Tibial nerve (tissue), 4 donors: ENCODE measurements at regions not wholly inside any gene's neighbourhood (a gene's known extent, or its start where the extent isn't known, plus 50 kb on each side); places are given as distances from the start of the nearest gene placed in this dataset.

Experiments
- DNase-seq, 2 donors: peaks; one replicate each; pipeline ENCODE4 v3.0.0-alpha.2; 2019; ENCODE audit warnings: low spot score in 2 of 2
- H3K27ac ChIP-seq, 4 donors: fragments of 200-600 bp; sonication (generic) in 3 of 4; one replicate each; pipeline ENCODE4 v1.5.1; 2017 to 2019; ENCODE audit warnings: mild to moderate bottlenecking in 1 of 4
- H3K27me3 ChIP-seq, 2 donors: fragments of 200-600 bp; sonication (generic) in 1 of 2; one replicate each; pipeline versions ENCODE4 v1.5.1 to v1.6.0; 2017 to 2019
- H3K36me3 ChIP-seq, 3 donors: fragments of 200-600 bp; sonication (generic); one replicate each; pipeline ENCODE4 v1.5.1; 2018 to 2019
- H3K4me1 ChIP-seq, 4 donors: fragments of 200-600 bp; sonication (generic) in 3 of 4; one replicate each; pipeline ENCODE4 v1.5.1; 2017 to 2019
- H3K4me3 ChIP-seq, 4 donors: fragments of 200-600 bp; sonication (generic) in 3 of 4; one replicate each; pipeline ENCODE4 v1.5.1; 2017 to 2019; ENCODE audit warnings: mild to moderate bottlenecking in 1 of 4, moderate library complexity in 1 of 4
- H3K9me3 ChIP-seq, 4 donors: fragments of 200-600 bp; sonication (generic) in 3 of 4; one replicate each; pipeline ENCODE4 v1.5.1; 2017 to 2019
- EP300 ChIP-seq, 2 donors: sonication (generic); formaldehyde crosslinking; IDR thresholded peaks; one replicate each; pipeline ENCODE4 v1.6.1; 2017; ENCODE audit warnings: antibody characterized with exemption in 2 of 2, mild to moderate bottlenecking in 1 of 2
- POLR2A ChIP-seq, 2 donors: fragments of 450-650 bp; IDR thresholded peaks; one replicate each; pipeline ENCODE4 v1.6.1; 2017; ENCODE audit warnings: antibody characterized with exemption in 2 of 2, mild to moderate bottlenecking in 2 of 2, moderate library complexity in 2 of 2
- WGBS, 2 donors: methylation state at CpG; one replicate each; pipeline ENCODE4 v1.1.5; 2018; 5-methylcytosine and 5-hydroxymethylcytosine counted together
- TF ChIP-seq, protein P1 (sequence below), 5 experiments: fragments of 200-600 bp in 3 of 5; fragments of 450-650 bp in 2 of 5; sonication (generic) in 3 of 5; IDR thresholded peaks; one replicate each; pipeline ENCODE4 v1.5.1; 2016 to 2019; ENCODE audit warnings: antibody characterized with exemption in 5 of 5, mild to moderate bottlenecking in 3 of 5, moderate library complexity in 2 of 5

DNA sequence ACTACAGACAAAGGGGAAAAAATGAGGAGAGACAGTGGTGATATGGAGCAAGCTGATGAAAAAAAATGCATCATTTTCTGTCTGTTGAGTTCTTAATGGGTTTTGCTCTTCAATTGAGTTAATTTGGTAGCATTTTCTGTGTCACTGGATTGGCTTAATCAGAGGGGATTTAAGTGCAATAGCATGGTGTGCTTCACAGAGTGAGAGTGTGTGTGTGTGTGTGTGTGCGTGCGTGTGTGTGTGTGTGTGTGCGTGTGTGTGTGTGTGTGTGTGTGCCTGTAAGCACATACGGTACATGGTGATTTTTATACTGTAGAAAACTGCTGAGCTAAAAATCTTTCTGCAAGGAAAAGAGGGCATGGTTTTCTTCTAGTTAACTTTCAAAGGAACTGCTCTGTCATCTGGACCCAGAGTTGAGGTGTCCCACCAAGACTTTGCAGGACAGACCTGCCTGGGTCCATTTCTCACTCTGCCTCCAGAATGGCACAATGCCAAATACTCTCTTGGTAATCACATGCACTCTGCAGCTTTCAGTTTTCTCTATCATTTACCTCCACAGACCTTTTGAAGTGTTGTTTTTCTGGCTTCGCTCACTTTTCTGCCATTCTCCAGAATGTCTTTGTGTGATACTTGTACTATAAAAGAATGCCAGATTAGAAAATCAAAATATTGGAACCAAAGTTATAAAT, 952.6 kb upstream of the SOX9 start:
- TF ChIP-seq, protein P1, sequence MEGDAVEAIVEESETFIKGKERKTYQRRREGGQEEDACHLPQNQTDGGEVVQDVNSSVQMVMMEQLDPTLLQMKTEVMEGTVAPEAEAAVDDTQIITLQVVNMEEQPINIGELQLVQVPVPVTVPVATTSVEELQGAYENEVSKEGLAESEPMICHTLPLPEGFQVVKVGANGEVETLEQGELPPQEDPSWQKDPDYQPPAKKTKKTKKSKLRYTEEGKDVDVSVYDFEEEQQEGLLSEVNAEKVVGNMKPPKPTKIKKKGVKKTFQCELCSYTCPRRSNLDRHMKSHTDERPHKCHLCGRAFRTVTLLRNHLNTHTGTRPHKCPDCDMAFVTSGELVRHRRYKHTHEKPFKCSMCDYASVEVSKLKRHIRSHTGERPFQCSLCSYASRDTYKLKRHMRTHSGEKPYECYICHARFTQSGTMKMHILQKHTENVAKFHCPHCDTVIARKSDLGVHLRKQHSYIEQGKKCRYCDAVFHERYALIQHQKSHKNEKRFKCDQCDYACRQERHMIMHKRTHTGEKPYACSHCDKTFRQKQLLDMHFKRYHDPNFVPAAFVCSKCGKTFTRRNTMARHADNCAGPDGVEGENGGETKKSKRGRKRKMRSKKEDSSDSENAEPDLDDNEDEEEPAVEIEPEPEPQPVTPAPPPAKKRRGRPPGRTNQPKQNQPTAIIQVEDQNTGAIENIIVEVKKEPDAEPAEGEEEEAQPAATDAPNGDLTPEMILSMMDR (IDR thresholded peaks at IDR 0.05), result no peak
- TF ChIP-seq POLR2A (IDR thresholded peaks at IDR 0.05), result no peak
- no peak for TF ChIP-seq EP300 (IDR thresholded peaks at IDR 0.05)
- DNase-seq, result no peak
- Histone ChIP-seq H3K9me3 (no peaks in the 10 kb centered on the region), H3K27ac (no peak overlapping the region), H3K4me3 (no peak overlapping the region), H3K27me3 (no peaks in the 10 kb centered on the region), H3K36me3 (no peaks in the 10 kb centered on the region), H3K4me1 (no peaks in the 10 kb centered on the region)
- WGBS, 2 donors, result 43 to 79% methylated on average over 5 of the region's 5 CpGs

DNA sequence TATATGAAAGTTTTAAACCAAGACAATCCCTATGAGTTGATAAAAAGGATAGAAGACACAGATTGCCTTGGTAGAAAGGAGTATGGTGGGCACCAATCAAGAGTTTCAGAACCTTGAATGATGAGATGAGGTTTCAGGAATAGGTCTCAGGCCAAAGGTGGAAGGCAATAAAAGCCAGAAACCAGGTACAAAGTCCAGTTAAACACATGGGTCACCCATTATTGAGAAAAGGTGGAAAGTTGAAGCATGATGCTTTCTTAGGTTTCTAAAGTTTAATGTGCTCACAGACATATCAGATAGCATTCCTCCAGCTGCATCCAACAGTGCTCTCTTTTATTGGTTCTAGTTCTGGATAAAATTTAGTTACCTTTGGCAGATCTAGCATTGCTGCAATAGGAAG, 950.8 kb upstream of the SOX9 start:
- no peak overlapping the region for H3K4me3 ChIP-seq

DNA sequence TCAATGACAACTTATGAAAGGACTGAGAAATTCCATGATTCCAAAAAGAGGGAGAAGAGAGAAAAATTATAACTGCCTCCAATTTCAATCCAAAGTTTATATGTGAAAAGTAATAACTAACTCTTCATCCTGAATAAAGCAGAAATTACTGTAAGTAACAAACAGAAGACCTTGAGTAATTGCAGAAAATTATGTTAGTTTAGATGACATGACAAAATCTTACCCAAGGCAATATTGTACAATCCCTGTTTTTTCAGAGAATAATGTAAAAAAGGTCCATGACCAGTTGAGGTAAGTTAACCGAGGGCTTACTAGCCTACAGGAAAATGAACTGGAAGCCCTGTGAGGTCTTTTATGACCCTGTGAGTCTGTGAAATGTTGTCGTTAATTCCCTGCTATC, 949.5 kb upstream of the SOX9 start:
- Histone ChIP-seq H3K27ac (no peak overlapping the region), H3K36me3 (no peaks in the 10 kb centered on the region), H3K9me3 (no peaks in the 10 kb centered on the region), H3K4me3 (no peak overlapping the region), H3K27me3 (no peaks in the 10 kb centered on the region), H3K4me1 (no peaks in the 10 kb centered on the region)
- WGBS, 2 donors, result 69 to 72% methylated on average over 2 of the region's 2 CpGs
- TF ChIP-seq, protein P1 (IDR thresholded peaks at IDR 0.05), result no peak
- TF ChIP-seq EP300 (IDR thresholded peaks at IDR 0.05) (no peak), POLR2A (IDR thresholded peaks at IDR 0.05) (no peak)
- DNase-seq, result no peak

More for the DNA sequence above, 950.8 kb upstream of the SOX9 start:
- no peak for DNase-seq
- TF ChIP-seq, protein P1 (IDR thresholded peaks at IDR 0.05), result no peak
- TF ChIP-seq POLR2A (IDR thresholded peaks at IDR 0.05) (no peak), EP300 (IDR thresholded peaks at IDR 0.05) (no peak)
- Histone ChIP-seq H3K4me1 (no peaks in the 10 kb centered on the region), H3K27ac (no peak overlapping the region), H3K36me3 (no peaks in the 10 kb centered on the region), H3K9me3 (no peaks in the 10 kb centered on the region), H3K27me3 (no peaks in the 10 kb centered on the region)

DNA sequence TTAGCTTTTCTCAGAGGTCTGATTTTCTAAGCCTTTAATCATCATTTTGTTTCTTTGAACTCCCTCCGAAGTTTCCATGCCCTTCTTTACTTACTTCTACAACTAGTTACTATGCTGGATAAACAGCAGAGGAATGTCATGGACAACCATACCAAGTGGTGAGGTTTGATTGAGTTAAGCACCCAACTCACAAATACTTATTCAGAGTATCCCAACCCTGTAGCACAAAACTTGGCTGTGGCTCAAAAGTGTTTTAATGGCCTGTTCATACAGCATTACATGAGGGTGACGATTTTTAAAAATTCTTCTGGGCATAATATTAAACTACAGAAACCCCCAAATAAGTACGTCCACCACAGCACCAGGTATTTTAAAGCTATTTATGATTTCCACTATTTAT, 946.8 kb upstream of the SOX9 start:
- no peak for DNase-seq
- no peaks in the 10 kb centered on the region for H3K9me3 ChIP-seq
- TF ChIP-seq EP300 (IDR thresholded peaks at IDR 0.05), result no peak
- TF ChIP-seq POLR2A (IDR thresholded peaks at IDR 0.05), result no peak
- TF ChIP-seq, protein P1 (IDR thresholded peaks at IDR 0.05), result no peak
- no peaks in the 10 kb centered on the region for H3K36me3 ChIP-seq
- 57 to 61% methylated on average over 3 of the region's 3 CpGs for WGBS, 2 donors
- H3K4me1 ChIP-seq, result no peaks in the 10 kb centered on the region
- no peaks in the 10 kb centered on the region for H3K27me3 ChIP-seq
- H3K4me3 ChIP-seq, result no peak overlapping the region
- H3K27ac ChIP-seq, result no peak overlapping the region

DNA sequence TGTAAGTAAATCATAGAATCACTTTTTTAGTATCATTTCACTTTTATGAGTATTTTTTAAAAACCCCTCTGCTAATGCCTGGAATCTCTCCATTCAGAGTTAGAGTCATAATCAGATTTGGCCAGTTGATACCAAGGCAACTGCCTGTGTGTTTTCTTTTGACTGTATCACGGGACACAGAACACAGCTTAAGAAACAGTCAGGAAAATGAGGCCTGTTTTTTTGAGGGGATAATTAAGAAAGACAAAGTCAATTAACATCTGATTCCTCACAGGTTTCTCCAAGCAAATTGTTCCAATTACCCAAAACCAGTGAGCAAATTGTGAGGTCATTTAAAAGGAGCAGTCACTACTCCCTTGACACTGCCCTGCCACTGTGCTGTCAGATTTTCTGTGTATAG, 944.5 kb upstream of the SOX9 start:
- TF ChIP-seq EP300 (IDR thresholded peaks at IDR 0.05) (no peak), POLR2A (IDR thresholded peaks at IDR 0.05) (no peak)
- TF ChIP-seq, protein P1 (IDR thresholded peaks at IDR 0.05), result no peak
- 59 to 81% methylated on average over 1 of the region's 1 CpG for WGBS, 2 donors

More for the DNA sequence above, 944.5 kb upstream of the SOX9 start:
- Histone ChIP-seq H3K4me3 (no peak overlapping the region), H3K27me3 (no peaks in the 10 kb centered on the region), H3K27ac (no peak overlapping the region), H3K4me1 (no peaks in the 10 kb centered on the region), H3K36me3 (no peaks in the 10 kb centered on the region), H3K9me3 (no peaks in the 10 kb centered on the region)
- DNase-seq, result no peak
